Epithelial cell of esophagus (primary cell): ENCODE measurements at regions not wholly inside any gene's neighbourhood (a gene's known extent, or its start where the extent isn't known, plus 50 kb on each side); places are given as distances from the start of the nearest gene placed in this dataset.

Experiments used
- DNase-seq: peaks from one replicate; pipeline ENCODE4 v3.0.0; 2010; ENCODE audit warnings: low read depth
- H3K4me3 ChIP-seq: 2 replicates; pipeline ENCODE4 v1.5.1; 2011; ENCODE audit warnings: mild to moderate bottlenecking, low read length, control low read depth
- CTCF ChIP-seq: IDR thresholded peaks from 2 replicates; pipeline ENCODE4 v1.5.1; 2011; ENCODE audit warnings: low read depth, mild to moderate bottlenecking, low read length, control low read depth, inconsistent platforms; ENCODE audit not compliant: insufficient read depth; ENCODE audit errors: missing control alignments

- TF ChIP-seq CTCF = no peak
Observed at GRCh38 chr2:145040433-145040832, 520.5 kb upstream of the ZEB2 start.

GRCh38 chr2:145038041-145038525 is 518.2 kb upstream of the ZEB2 start:
- H3K4me3 ChIP-seq = no peak overlapping the region
- DNase-seq = no peak
- TF ChIP-seq CTCF = no peak

More at GRCh38 chr2:145040433-145040832, 520.5 kb upstream of the ZEB2 start:
- H3K4me3 ChIP-seq = no peak overlapping the region
- DNase-seq = no peak

GRCh38 chr2:145036421-145037011 is 516.6 kb upstream of the ZEB2 start:
- no peak for TF ChIP-seq CTCF
- DNase-seq = no peak
- no peak overlapping the region for H3K4me3 ChIP-seq

- DNase-seq = no peak
- no peak overlapping the region for H3K4me3 ChIP-seq
- TF ChIP-seq CTCF = no peak
Observed at GRCh38 chr2:145034511-145034910, 514.6 kb upstream of the ZEB2 start.

- no peak overlapping the region for H3K4me3 ChIP-seq
- no peak for TF ChIP-seq CTCF
- DNase-seq = no peak
Observed at GRCh38 chr2:145033438-145033837, 513.5 kb upstream of the ZEB2 start.

GRCh38 chr2:145032791-145033190 is 512.9 kb upstream of the ZEB2 start:
- H3K4me3 ChIP-seq = no peak overlapping the region
- no peak for DNase-seq
- TF ChIP-seq CTCF = no peak

- H3K4me3 ChIP-seq = no peak overlapping the region
- TF ChIP-seq CTCF = no peak
- no peak for DNase-seq
Observed at GRCh38 chr2:145029873-145030272, 510.0 kb upstream of the ZEB2 start.
